HG02610 (cell line): ENCODE measurements at regions not wholly inside any gene's neighbourhood (a gene's known extent, or its start where the extent isn't known, plus 50 kb on each side); places are given as distances from the start of the nearest gene placed in this dataset.
"Not testable (repeated sequence)": the region's sequence is repeated elsewhere in the genome, so short reads cannot be mapped to it uniquely, and the experiment has no call there.

ENCODE experiments used
- ATAC-seq: cut with Tn5 transposase; IDR thresholded peaks from one replicate; pipeline ENCODE4 v1.9.1; 2021; ENCODE audit warnings: mild to moderate bottlenecking, moderate library complexity; ENCODE audit not compliant: unreplicated experiment

GRCh38 chr10:133689897-133690296, 63.3 kb upstream of the FRG2B start:
- ATAC-seq, result not testable (repeated sequence)

DNA sequence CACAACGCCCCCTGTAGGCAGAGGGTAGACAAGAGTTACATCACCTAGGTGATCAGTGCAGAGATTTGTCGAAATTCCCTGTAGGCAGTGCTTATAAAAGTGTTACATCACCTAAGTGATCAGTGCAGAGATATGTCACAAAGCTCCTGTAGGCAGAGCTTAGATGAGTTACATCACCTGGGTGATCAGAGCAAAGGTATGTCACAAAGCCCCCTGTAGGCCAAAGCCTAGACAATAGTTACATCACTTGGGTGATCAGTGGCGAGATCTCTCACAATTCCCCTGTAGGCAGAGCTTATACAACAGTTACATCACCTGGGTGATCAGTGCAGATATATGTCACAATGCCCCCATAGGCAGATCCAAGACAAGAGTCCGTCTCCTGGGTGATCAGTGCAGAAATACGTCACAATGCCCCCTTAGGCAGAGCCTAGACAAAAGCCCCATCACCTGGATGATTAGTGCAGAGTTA, 61.9 kb upstream of the FRG2B start:
- peak; percentile 29 for ATAC-seq

DNA sequence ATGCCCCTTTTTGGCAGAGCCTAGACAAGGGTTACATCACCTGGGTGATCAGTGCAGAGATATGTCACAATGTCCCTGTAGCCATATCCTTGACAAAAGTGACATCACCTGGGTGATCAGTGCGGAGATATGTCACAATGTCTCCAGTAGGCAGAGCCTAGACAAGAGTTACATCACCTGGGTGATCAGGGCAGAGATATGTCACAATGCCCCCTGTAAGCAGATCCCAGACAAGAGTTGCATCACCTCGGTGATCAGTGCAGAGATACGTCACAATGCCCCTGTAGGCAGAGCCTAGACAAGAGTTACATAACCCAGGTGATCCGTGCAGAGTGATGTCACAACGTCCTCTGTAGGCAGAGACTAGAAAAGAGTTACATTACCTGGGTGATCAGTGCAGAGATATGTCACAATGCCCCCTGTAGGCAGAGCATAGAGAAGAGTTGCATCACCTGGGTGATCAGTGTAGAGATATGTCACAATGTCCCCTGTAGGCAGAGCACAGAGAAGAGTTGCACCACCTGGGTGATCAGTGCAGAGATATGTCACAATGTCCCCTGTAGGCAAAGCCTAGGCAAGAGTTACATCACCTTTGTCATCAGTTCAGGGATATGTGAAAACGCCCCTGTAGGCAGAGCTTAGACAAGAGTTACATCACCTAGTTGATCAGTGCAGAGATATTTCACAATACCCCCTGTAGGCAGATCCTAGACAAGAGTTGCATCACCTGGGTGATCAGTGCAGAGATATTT, 61.3 kb upstream of the FRG2B start:
- ATAC-seq, result peak; percentile 59

GRCh38 chr10:133686992-133687391, 60.4 kb upstream of the FRG2B start:
- ATAC-seq, result not testable (repeated sequence)
